ENCODE measurements at regions not wholly inside any gene's neighbourhood (a gene's known extent, or its start where the extent isn't known, plus 50 kb on each side); places are given as distances from the start of the nearest gene placed in this dataset.
"Not testable (repeated sequence)": the region's sequence is repeated elsewhere in the genome, so short reads cannot be mapped to it uniquely, and the experiment has no call there.

- TF ChIP-seq POLR2A, CTCF, POLR2AphosphoS5, EP300 (IDR thresholded peaks at IDR 0.05): not testable (repeated sequence)
Measured at GRCh38 chr5:130996720-130997119, 168.3 kb downstream of the HINT1 start.
